ENCODE measurements at regions not wholly inside any gene's neighbourhood (a gene's known extent, or its start where the extent isn't known, plus 50 kb on each side); places are given as distances from the start of the nearest gene placed in this dataset.

DNA sequence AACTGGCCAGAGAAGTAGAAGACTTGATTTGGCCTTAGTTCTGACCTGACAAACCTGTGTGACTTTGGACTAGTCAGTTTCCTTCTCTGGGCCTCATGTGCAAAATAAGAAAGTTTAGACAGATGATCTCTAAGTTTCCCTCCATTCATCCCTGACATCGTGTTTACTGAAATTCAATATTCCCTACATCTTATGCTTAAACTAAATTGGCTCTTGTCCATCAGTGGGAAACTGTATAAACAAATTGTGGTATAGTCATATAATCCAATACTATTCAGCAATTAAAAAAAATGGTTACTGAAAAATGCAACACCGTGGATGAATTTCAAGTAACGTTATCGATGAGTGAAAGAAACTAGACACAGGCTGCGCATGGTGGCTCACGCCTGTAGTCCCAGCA lies 64.4 kb upstream of the HRH1 start:
- DNase-seq (ENCODE audit: low read depth in 3 of 3, low spot score in 1 of 3), result no peak

DNA sequence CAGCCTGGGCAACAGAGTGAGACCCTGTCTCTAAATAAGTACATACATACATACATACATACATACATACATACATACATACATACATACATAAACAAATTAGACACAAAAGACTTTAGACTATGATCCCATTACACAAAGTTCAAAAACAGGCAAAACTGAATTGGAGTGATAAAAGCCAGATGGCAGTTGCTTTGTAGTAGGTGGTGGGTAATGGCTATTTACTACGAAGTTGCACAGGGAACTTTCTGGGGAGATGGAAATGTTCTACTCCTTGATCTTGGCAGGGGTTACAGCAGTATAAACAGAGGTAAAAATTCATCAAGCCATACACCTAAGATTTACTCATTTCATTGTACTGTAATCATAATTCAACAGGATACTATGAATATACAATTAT lies 63.7 kb upstream of the HRH1 start:
- DNase-seq (ENCODE audit: low read depth in 3 of 3, low spot score in 1 of 3), result no peak

DNA sequence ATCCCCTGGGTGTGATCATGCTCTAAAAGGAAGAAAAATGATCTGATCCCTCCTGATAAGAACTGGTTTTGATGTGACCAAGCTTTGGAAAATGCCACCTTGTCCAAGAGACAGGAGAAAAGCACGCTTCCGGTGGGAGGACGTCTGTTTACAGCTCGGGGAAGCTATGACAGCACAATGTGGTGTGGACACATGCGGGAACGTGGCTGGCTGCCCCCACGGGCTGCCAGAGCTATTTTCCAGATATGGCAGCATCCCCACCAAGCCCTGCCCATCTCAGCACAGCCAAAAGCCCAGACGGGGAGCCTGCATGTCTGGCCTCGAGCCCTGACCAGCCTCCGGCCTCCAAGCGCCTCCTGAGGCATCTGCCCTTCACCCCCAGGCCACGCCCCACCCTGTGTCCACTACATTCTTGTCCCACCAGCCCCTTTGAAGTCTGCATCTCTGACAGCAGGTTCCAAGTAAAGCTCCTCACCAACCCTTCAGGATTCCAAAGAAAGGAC lies 63.2 kb upstream of the HRH1 start:
- DNase-seq (ENCODE audit: low read depth in 3 of 3, low spot score in 1 of 3), result no peak

DNA sequence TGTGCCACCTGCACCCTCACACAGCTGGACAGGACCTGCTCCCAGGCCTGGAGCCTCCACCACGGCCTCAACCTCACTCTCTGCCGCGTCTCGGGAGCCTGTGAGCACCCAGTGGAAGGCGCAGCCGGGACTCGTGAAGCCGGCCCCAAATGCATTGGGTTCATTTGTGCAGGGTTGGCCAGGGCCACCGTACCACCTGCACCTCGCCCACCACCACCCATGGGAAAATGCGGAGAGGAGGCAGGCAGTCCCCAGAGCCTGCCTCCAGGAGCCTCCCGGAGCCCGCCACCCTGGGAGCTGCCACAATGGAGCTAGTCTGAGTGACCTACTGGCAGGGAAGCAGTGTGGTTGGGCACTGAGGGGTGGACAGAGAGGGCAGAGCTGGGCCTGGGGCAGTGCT lies 62.5 kb upstream of the HRH1 start:
- DNase-seq (ENCODE audit: low read depth in 3 of 3, low spot score in 1 of 3), result no peak

DNA sequence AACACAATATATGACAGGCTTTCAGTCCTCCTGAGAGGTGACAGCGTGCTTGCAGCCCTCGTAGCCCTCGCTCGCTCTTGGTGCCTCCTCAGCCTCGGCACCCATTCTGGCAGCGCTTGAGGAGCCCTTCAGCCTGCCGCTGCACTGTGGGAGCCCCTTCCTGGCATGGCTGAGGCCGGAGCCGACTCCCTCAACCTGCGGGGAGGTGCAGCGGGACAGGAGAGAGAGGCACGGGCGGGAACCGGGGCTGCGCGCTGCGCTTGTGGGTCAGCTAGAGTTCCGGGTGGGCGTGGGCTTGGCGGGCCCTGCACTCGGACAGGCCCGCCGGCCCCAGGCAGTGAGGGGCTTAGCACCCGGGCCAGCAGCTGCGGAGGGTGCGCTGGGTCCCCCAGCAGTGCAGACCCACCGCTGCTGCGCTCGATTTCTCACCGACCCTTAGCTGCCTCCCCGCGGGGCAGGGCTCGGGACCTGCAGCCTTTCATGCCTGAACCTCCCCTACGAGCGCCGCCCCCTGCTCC lies 60.4 kb upstream of the HRH1 start:
- no peak for DNase-seq (ENCODE audit: low read depth in 3 of 3, low spot score in 1 of 3)

DNA sequence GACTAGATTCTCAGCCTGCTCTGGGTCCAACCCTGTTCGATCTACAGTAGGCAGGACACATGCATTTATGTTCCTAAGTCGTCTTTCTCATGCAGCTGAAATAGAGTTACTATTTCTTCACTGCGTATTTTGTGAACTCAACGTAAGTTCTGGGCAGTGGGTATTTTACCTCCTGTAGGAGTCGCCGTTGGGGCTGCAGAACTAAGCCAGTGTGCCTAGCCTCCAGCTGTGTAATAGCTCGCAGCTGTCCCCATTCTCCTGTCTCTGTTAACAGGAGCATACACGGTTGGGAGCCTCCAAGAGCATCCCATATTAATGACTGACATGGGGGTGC lies 58.4 kb upstream of the HRH1 start:
- no peak for DNase-seq (ENCODE audit: low read depth in 3 of 3, low spot score in 1 of 3)

DNA sequence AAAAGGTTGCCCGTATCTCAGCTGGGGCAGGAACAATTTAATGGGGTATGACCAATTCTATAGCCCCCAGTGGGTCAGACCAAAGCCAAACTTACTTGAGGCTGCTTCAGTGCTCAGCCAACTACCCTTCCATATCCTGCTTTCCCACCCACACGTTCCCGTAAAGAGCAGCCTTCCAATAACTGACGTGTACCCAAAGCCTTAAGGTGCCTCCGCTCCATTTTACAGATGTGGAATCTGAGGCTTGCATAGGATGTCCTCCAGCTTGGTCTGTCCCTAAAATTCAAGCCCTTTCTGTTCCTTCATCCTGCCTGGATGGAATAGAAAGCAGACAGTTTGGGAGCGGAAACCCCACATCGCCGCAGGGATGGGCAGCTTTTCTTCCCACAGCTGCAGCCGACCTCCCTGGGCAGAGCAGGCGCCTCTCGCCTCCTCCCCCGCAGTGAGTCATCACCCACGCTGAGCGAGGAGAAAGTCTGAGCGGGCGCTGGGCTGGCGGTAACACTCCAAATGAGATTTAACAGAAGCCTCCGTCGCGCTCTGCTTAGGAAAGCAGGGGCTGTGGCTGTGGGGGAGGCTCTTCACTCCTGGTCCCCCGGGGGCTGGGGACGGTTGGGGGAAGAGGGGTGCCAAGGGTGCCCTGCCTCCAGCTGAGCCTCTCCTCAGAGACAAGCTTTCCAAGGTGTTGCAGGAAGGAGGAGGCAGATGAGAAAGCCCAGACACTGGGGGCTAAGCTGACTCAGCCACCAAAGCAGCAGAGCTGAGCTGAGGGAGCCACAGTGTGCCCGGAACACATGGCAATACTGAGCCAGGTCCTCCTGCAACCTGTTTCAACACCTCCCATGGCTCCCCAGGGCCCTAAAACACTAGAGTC lies 57.8 kb upstream of the HRH1 start:
- DNase-seq (ENCODE audit: low read depth in 3 of 3, low spot score in 1 of 3), result peak in 1 of 3 donors; percentile 60

DNA sequence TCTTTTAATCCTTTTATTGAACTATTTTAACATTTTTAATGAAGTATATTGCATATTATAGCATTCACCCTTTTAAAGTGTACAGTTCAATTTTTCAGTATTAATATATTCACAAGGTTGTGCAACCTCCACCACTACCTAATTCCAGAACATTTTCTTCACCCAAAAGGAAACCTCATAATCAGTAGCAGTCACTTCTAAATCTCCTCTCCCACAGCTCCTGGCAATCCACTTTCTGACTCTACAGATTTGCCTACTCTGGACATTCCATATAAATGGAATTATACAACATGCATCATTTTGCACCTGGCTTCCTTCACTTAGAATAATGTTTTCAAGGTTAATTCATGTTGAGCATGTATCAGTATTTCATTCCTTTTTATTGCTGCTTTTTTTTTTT lies 55.0 kb upstream of the HRH1 start:
- DNase-seq (ENCODE audit: low read depth in 3 of 3, low spot score in 1 of 3), result no peak
